ENCODE measurements at regions not wholly inside any gene's neighbourhood (a gene's known extent, or its start where the extent isn't known, plus 50 kb on each side); places are given as distances from the start of the nearest gene placed in this dataset.

- 87% methylated on average over 1 of the region's 1 CpG; no CpG with 5 or more reads in 1 of the 2 experiments for WGBS, 2 experiments (ENCODE audit: extremely low coverage in 1 of 2, insufficient coverage in 1 of 2, insufficient read length in 1 of 2, insufficient replicate concordance in 2 of 2, low coverage in 1 of 2, low lambda C conversion rate in 2 of 2, missing lambda C conversion rate in 1 of 2)
- Histone ChIP-seq H3K4me1 (replicated peaks in 1 of 4; ENCODE audit: control insufficient read depth in 3 of 4, insufficient read depth in 4 of 4, low read length in 3 of 4) (no peaks in the 10 kb centered on the region), H3K4ac (replicated peaks; ENCODE audit: insufficient read length, low read depth, low read length) (no peak overlapping the region), H3K23ac (ENCODE audit: insufficient read length) (no peak overlapping the region), H3K4me3 (ENCODE audit: extremely low read depth in 1 of 4, insufficient read depth in 2 of 4, low read depth in 3 of 4, low read length in 4 of 4) (no peak overlapping the region), H3K56ac (replicated peaks; ENCODE audit: insufficient read length, low read depth, low read length) (no peak overlapping the region), H3K79me1 (ENCODE audit: low read depth, low read length) (no peaks in the 10 kb centered on the region), H3K27me3 (replicated peaks in 1 of 4; ENCODE audit: control insufficient read depth in 3 of 4, extremely low read depth in 1 of 4, insufficient read depth in 3 of 4, low read length in 3 of 4) (no peaks in the 10 kb centered on the region), H2AFZ (ENCODE audit: low read length) (no peak overlapping the region), H3K79me2 (ENCODE audit: control insufficient read depth in 1 of 2, insufficient read depth in 2 of 2, low read length in 2 of 2) (no peaks in the 10 kb centered on the region), H3K4me2 (ENCODE audit: insufficient read depth in 1 of 2, low read depth in 2 of 2, low read length in 2 of 2) (no peak overlapping the region), H3K27ac (ENCODE audit: low read depth, low read length) (no peak overlapping the region), H3K9me3 (ENCODE audit: insufficient read depth in 2 of 2, low read depth in 1 of 2, low read length in 1 of 2) (no peaks in the 10 kb centered on the region), H4K5ac (ENCODE audit: insufficient read length, low read depth, low read length) (no peak overlapping the region), H2BK5ac (ENCODE audit: low read depth, low read length) (no peak overlapping the region), H4K20me1 (replicated peaks in 1 of 2; ENCODE audit: control insufficient read depth in 1 of 2, insufficient read depth in 2 of 2, low read length in 2 of 2) (no peaks in the 10 kb centered on the region), H2BK20ac (ENCODE audit: low read length) (no peak overlapping the region), H3K9ac (replicated peaks in 1 of 4; ENCODE audit: extremely low read depth in 1 of 4, low read depth in 3 of 4, low read length in 3 of 4) (no peak overlapping the region), H2BK15ac (ENCODE audit: low read length) (no peak overlapping the region), H2BK12ac (ENCODE audit: low read depth, low read length) (no peak overlapping the region), H3K23me2 (ENCODE audit: low read depth, low read length) (no peaks in the 10 kb centered on the region), H3K36me3 (ENCODE audit: control insufficient read depth in 2 of 4, insufficient read depth in 4 of 4, low read length in 3 of 4) (no peaks in the 10 kb centered on the region), H2AK5ac (ENCODE audit: low read depth, low read length) (no peak overlapping the region), H4K8ac (ENCODE audit: extremely low read depth, insufficient read depth, low read length) (no peak overlapping the region), H3K18ac (ENCODE audit: extremely low read depth, low read length) (no peak overlapping the region), H3K14ac (ENCODE audit: insufficient read length) (no peak overlapping the region), H4K91ac (replicated peaks; ENCODE audit: insufficient read length, low read length) (no peak overlapping the region), H2BK120ac (replicated peaks; ENCODE audit: low read depth, low read length) (no peak overlapping the region)
- ChIA-PET CTCF (ENCODE audit: partially characterized antibody) (interaction anchor here (0.6 to 3.3 kb wide), 14 partner anchors 10 to 929 kb away, joined by 3 to 59 read pairs (median 5); no protein-coding TSS in a partner anchor), POLR2A (ENCODE audit: partially characterized antibody) (interaction anchor here (1.1 kb wide), 2 partner anchors 13 to 41 kb away, joined by 3 read pairs; no protein-coding TSS in a partner anchor)
- DNase-seq (ENCODE audit: low read depth in 1 of 2, low spot score in 2 of 2) (no peak), FAIRE-seq (no peak)
- TF ChIP-seq CEBPB (IDR thresholded peaks at IDR 0.05; ENCODE audit: low read depth, low read length) (no peak), SP4 (IDR thresholded peaks at IDR 0.05; ENCODE audit: low read length) (no peak), POU5F1 (IDR thresholded peaks at IDR 0.05; ENCODE audit: low read depth, low read length) (no peak)
These were observed 1065.4 kb downstream of the TAF11L14 start for GRCh38 chr5:18699681-18700080.

All from H1 (cell line).